GM23338 (cell line): ENCODE measurements at regions not wholly inside any gene's neighbourhood (a gene's known extent, or its start where the extent isn't known, plus 50 kb on each side); places are given as distances from the start of the nearest gene placed in this dataset.

Source experiments
- ATAC-seq: fragments of 200-7000 bp; cut with Tn5 transposase; 3 replicates; pipeline ENCODE4 v1.9.1; 2020
- DNase-seq: peaks from one replicate; pipeline ENCODE4 v3.0.0-alpha.2; 2015; ENCODE audit warnings: low spot score
- H2AFZ ChIP-seq: fragments of 200-600 bp; sonication (generic); 2 replicates; pipeline ENCODE4 v1.8.0; 2016; ENCODE audit warnings: antibody characterized with exemption, mild to moderate bottlenecking, moderate library complexity
- H3F3A ChIP-seq: fragments of 200-600 bp; sonication (generic); replicated peaks from 2 replicates; pipeline ENCODE4 v1.8.0; 2017; ENCODE audit warnings: antibody characterized with exemption, mixed run types, low read depth
- H3K27ac ChIP-seq: fragments of 200-600 bp; sonication (generic); 2 replicates; pipeline ENCODE4 v1.6.1; 2016; ENCODE audit warnings: low read depth
- H3K27me3 ChIP-seq: fragments of 200-600 bp; sonication (generic); 2 replicates; pipeline ENCODE4 v1.8.0; 2016; ENCODE audit warnings: mild to moderate bottlenecking, mixed run types, moderate library complexity; ENCODE audit not compliant: insufficient read depth
- H3K36me3 ChIP-seq: fragments of 200-600 bp; sonication (generic); 2 replicates; pipeline ENCODE4 v1.8.0; 2016; ENCODE audit warnings: mild to moderate bottlenecking; ENCODE audit not compliant: insufficient read depth
- H3K4me1 ChIP-seq: fragments of 200-600 bp; sonication (generic); 2 replicates; pipeline ENCODE4 v1.8.0; 2016; ENCODE audit warnings: mild to moderate bottlenecking, moderate library complexity; ENCODE audit not compliant: insufficient read depth
- H3K4me2 ChIP-seq: fragments of 200-600 bp; sonication (generic); 2 replicates; pipeline ENCODE4 v1.7.1; 2017; ENCODE audit warnings: mixed run types
- H3K4me3 ChIP-seq: fragments of 200-600 bp; sonication (generic); 2 replicates; pipeline ENCODE4 v1.6.1; 2016; ENCODE audit warnings: mixed run types
- H3K79me2 ChIP-seq: fragments of 200-600 bp; sonication (generic); replicated peaks from 2 replicates; pipeline ENCODE4 v1.8.0; 2017; ENCODE audit warnings: mild to moderate bottlenecking; ENCODE audit not compliant: insufficient read depth
- H3K9me2 ChIP-seq: fragments of 200-600 bp; sonication (generic); 2 replicates; pipeline ENCODE4 v1.8.0; 2017; ENCODE audit not compliant: insufficient read depth
- H4K20me1 ChIP-seq: fragments of 200-600 bp; sonication (generic); replicated peaks from 2 replicates; pipeline ENCODE4 v1.8.0; 2017; ENCODE audit warnings: mild to moderate bottlenecking; ENCODE audit not compliant: insufficient read depth
- H3K27ac Mint-ChIP-seq: 2 replicates; pipeline ENCODE4 v1.8.0; 2020; ENCODE audit warnings: inconsistent platforms, mild to moderate bottlenecking, moderate library complexity, mixed read lengths
- H3K27me3 Mint-ChIP-seq: 3 replicates; pipeline ENCODE4 v1.8.0; 2022; ENCODE audit warnings: low read depth, mild to moderate bottlenecking, moderate library complexity, mixed read lengths, inconsistent platforms; ENCODE audit not compliant: insufficient read depth, poor library complexity
- H3K36me3 Mint-ChIP-seq: 3 replicates; pipeline ENCODE4 v1.8.0; 2021; ENCODE audit warnings: low read depth, mild to moderate bottlenecking, inconsistent platforms, moderate library complexity, mixed read lengths
- H3K4me1 Mint-ChIP-seq: 3 replicates; pipeline ENCODE4 v1.8.0; 2020; ENCODE audit warnings: mild to moderate bottlenecking, inconsistent platforms, mixed read lengths
- H3K4me3 Mint-ChIP-seq: 3 replicates; pipeline ENCODE4 v1.8.0; 2021; ENCODE audit warnings: moderate library complexity, mild to moderate bottlenecking, inconsistent platforms, mixed read lengths
- H3K9me3 Mint-ChIP-seq: 3 replicates; pipeline ENCODE4 v1.8.0; 2020; ENCODE audit warnings: moderate library complexity, mild to moderate bottlenecking, inconsistent platforms, mixed read lengths
- CREB1 ChIP-seq: fragments of 250-450 bp; sonication (Bioruptor Pico); IDR thresholded peaks from 2 replicates; pipeline ENCODE4 v1.5.0; 2020; ENCODE audit warnings: low read depth, mild to moderate bottlenecking, moderate library complexity
- EZH2 ChIP-seq: fragments of 200-600 bp; sonication (generic); IDR thresholded peaks from one replicate; pipeline ENCODE4 v1.8.0; 2017; ENCODE audit warnings: antibody characterized with exemption, mild to moderate bottlenecking, low read depth; ENCODE audit not compliant: unreplicated experiment
- EZH2phosphoT487 ChIP-seq: fragments of 200-600 bp; sonication (generic); IDR thresholded peaks from one replicate; pipeline ENCODE4 v1.8.1; 2018; ENCODE audit warnings: antibody characterized with exemption; ENCODE audit not compliant: unreplicated experiment
- JUNB ChIP-seq: IDR thresholded peaks from one replicate; pipeline ENCODE4 v1.6.1; 2016; ENCODE audit warnings: antibody characterized with exemption; ENCODE audit not compliant: unreplicated experiment
- NANOG ChIP-seq: IDR thresholded peaks from 2 replicates; pipeline ENCODE4 v1.6.1; 2016; ENCODE audit warnings: antibody characterized with exemption, borderline replicate concordance
- POLR2AphosphoS5 ChIP-seq: IDR thresholded peaks from 2 replicates; pipeline ENCODE4 v1.6.1; 2016; ENCODE audit warnings: antibody characterized with exemption, low read depth
- REST ChIP-seq: IDR thresholded peaks from one replicate; pipeline ENCODE4 v1.6.1; 2018; ENCODE audit warnings: antibody characterized with exemption; ENCODE audit not compliant: unreplicated experiment
- STAT1 ChIP-seq: IDR thresholded peaks from one replicate; pipeline ENCODE4 v1.6.1; 2016; ENCODE audit warnings: antibody characterized with exemption; ENCODE audit not compliant: unreplicated experiment
- ZNF114 ChIP-seq: fragments of 250-450 bp; sonication (Bioruptor Pico); IDR thresholded peaks from 2 replicates; pipeline ENCODE4 v1.5.0; 2020; ENCODE audit warnings: mild to moderate bottlenecking, moderate library complexity
- ZNF331 ChIP-seq: fragments of 250-450 bp; sonication (Bioruptor Pico); IDR thresholded peaks from 2 replicates; pipeline ENCODE4 v1.5.0; 2020; ENCODE audit warnings: low read depth, mild to moderate bottlenecking, moderate library complexity
- TF ChIP-seq, protein P1 (sequence below): fragments of 250-450 bp; sonication (Bioruptor Pico); IDR thresholded peaks from 2 replicates; pipeline ENCODE4 v1.5.0; 2020; ENCODE audit warnings: mild to moderate bottlenecking, moderate library complexity
- TF ChIP-seq, protein P2 (sequence below): IDR thresholded peaks from 2 replicates; pipeline ENCODE4 v1.6.1; 2016; ENCODE audit warnings: antibody characterized with exemption
- TF ChIP-seq, protein P3 (sequence below), 2 experiments: fragments of 200-600 bp in 1 of 2; sonication (generic) in 1 of 2; conservative IDR thresholded peaks; 2 replicates each; pipeline versions ENCODE4 v1.5.1 to v1.6.1; 2016 to 2017; ENCODE audit warnings: antibody characterized with exemption in 2 of 2, low read depth in 2 of 2, mild to moderate bottlenecking in 2 of 2, moderate library complexity in 1 of 2

- ATAC-seq, result no peak
- no peaks in the 10 kb centered on the region for H3K79me2 ChIP-seq
- no peaks in the 10 kb centered on the region for H3K4me1 ChIP-seq
- no peak overlapping the region for H3K4me2 ChIP-seq
- TF ChIP-seq, protein P1, sequence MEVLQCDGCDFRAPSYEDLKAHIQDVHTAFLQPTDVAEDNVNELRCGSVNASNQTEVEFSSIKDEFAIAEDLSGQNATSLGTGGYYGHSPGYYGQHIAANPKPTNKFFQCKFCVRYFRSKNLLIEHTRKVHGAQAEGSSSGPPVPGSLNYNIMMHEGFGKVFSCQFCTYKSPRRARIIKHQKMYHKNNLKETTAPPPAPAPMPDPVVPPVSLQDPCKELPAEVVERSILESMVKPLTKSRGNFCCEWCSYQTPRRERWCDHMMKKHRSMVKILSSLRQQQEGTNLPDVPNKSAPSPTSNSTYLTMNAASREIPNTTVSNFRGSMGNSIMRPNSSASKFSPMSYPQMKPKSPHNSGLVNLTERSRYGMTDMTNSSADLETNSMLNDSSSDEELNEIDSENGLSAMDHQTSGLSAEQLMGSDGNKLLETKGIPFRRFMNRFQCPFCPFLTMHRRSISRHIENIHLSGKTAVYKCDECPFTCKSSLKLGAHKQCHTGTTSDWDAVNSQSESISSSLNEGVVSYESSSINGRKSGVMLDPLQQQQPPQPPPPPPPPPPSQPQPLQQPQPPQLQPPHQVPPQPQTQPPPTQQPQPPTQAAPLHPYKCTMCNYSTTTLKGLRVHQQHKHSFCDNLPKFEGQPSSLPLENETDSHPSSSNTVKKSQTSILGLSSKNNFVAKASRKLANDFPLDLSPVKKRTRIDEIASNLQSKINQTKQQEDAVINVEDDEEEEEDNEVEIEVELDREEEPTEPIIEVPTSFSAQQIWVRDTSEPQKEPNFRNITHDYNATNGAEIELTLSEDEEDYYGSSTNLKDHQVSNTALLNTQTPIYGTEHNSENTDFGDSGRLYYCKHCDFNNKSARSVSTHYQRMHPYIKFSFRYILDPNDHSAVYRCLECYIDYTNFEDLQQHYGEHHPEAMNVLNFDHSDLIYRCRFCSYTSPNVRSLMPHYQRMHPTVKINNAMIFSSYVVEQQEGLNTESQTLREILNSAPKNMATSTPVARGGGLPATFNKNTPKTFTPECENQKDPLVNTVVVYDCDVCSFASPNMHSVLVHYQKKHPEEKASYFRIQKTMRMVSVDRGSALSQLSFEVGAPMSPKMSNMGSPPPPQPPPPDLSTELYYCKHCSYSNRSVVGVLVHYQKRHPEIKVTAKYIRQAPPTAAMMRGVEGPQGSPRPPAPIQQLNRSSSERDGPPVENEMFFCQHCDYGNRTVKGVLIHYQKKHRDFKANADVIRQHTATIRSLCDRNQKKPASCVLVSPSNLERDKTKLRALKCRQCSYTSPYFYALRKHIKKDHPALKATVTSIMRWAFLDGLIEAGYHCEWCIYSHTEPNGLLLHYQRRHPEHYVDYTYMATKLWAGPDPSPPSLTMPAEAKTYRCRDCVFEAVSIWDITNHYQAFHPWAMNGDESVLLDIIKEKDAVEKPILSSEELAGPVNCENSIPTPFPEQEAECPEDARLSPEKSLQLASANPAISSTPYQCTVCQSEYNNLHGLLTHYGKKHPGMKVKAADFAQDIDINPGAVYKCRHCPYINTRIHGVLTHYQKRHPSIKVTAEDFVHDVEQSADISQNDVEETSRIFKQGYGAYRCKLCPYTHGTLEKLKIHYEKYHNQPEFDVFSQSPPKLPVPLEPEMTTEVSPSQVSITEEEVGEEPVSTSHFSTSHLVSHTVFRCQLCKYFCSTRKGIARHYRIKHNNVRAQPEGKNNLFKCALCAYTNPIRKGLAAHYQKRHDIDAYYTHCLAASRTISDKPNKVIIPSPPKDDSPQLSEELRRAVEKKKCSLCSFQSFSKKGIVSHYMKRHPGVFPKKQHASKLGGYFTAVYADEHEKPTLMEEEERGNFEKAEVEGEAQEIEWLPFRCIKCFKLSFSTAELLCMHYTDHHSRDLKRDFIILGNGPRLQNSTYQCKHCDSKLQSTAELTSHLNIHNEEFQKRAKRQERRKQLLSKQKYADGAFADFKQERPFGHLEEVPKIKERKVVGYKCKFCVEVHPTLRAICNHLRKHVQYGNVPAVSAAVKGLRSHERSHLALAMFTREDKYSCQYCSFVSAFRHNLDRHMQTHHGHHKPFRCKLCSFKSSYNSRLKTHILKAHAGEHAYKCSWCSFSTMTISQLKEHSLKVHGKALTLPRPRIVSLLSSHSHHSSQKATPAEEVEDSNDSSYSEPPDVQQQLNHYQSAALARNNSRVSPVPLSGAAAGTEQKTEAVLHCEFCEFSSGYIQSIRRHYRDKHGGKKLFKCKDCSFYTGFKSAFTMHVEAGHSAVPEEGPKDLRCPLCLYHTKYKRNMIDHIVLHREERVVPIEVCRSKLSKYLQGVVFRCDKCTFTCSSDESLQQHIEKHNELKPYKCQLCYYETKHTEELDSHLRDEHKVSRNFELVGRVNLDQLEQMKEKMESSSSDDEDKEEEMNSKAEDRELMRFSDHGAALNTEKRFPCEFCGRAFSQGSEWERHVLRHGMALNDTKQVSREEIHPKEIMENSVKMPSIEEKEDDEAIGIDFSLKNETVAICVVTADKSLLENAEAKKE (CRISPR knock-in tag), result no peak
- TF ChIP-seq NANOG (no peak), STAT1 (no peak), ZNF114 (CRISPR knock-in tag) (no peak), REST (no peak), EZH2phosphoT487 (no peak), CREB1 (CRISPR knock-in tag) (no peak), ZNF331 (CRISPR knock-in tag) (no peak), EZH2 (no peak), JUNB (no peak), POLR2AphosphoS5 (no peak)
- TF ChIP-seq, protein P2, sequence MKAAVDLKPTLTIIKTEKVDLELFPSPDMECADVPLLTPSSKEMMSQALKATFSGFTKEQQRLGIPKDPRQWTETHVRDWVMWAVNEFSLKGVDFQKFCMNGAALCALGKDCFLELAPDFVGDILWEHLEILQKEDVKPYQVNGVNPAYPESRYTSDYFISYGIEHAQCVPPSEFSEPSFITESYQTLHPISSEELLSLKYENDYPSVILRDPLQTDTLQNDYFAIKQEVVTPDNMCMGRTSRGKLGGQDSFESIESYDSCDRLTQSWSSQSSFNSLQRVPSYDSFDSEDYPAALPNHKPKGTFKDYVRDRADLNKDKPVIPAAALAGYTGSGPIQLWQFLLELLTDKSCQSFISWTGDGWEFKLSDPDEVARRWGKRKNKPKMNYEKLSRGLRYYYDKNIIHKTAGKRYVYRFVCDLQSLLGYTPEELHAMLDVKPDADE, result no peak
- TF ChIP-seq, protein P3, sequence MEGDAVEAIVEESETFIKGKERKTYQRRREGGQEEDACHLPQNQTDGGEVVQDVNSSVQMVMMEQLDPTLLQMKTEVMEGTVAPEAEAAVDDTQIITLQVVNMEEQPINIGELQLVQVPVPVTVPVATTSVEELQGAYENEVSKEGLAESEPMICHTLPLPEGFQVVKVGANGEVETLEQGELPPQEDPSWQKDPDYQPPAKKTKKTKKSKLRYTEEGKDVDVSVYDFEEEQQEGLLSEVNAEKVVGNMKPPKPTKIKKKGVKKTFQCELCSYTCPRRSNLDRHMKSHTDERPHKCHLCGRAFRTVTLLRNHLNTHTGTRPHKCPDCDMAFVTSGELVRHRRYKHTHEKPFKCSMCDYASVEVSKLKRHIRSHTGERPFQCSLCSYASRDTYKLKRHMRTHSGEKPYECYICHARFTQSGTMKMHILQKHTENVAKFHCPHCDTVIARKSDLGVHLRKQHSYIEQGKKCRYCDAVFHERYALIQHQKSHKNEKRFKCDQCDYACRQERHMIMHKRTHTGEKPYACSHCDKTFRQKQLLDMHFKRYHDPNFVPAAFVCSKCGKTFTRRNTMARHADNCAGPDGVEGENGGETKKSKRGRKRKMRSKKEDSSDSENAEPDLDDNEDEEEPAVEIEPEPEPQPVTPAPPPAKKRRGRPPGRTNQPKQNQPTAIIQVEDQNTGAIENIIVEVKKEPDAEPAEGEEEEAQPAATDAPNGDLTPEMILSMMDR (conservative IDR thresholded peaks at IDR 0.05; ENCODE audit: low read depth in 2 of 2), result no peak
- no peaks in the 10 kb centered on the region for H3K27me3 Mint-ChIP-seq
- no peak overlapping the region for H3K27ac Mint-ChIP-seq
- no peaks in the 10 kb centered on the region for H3F3A ChIP-seq
- no peaks in the 10 kb centered on the region for H3K27me3 ChIP-seq
- no peak for DNase-seq
- peaks cover 11% of the 10 kb centered on the region; the same call in 1 of the 2 replicates for H3K9me2 ChIP-seq
- 0 out of 3 replicates have a peak, but pooled peaks cover 3% of the 10 kb centered on the region for H3K9me3 Mint-ChIP-seq
- no peak overlapping the region for H3K4me3 ChIP-seq
- no peaks in the 10 kb centered on the region for H4K20me1 ChIP-seq
- H3K4me1 Mint-ChIP-seq, result no peaks in the 10 kb centered on the region
- H2AFZ ChIP-seq, result no peak overlapping the region
- H3K4me3 Mint-ChIP-seq, result no peak overlapping the region
- no peaks in the 10 kb centered on the region for H3K36me3 Mint-ChIP-seq
- H3K27ac ChIP-seq, result no peak overlapping the region
- no peaks in the 10 kb centered on the region for H3K36me3 ChIP-seq
These were observed 252.2 kb upstream of the DYNLRB2 start for GRCh38 chr16:80288616-80289015.
